DMS153 treated with DMSO at 0.1 percent for 48 hours (cell line): ENCODE measurements at regions not wholly inside any gene's neighbourhood (a gene's known extent, or its start where the extent isn't known, plus 50 kb on each side); places are given as distances from the start of the nearest gene placed in this dataset.
"Not testable (repeated sequence)": the region's sequence is repeated elsewhere in the genome, so short reads cannot be mapped to it uniquely, and the experiment has no call there.

Experiments used
- DNase-seq: peaks from one replicate; lab custom pipeline; 2025; ENCODE audit not compliant: unreplicated experiment; lab: John Stamatoyannopoulos, UW

DNA sequence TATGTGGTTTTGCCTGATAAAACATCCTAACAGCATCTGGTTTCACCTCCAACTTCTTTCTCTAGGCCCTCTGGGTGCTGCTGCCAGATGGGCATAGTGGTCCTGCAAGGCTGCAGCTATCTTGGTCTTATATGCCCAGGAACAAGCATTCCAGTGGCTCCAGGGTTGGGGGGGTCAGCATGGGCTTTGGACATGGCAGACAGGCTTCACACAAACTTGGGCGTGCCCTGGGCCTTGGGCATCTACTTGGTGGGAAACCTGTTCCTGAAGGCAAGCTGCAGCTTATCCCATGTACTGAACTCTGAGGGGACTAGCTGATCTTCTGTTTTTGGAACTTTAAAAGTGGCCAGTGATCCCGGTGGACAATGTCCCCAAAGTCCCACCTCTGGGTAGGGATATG, 54.9 kb upstream of the ZNF678 start:
- DNase-seq: no peak

DNA sequence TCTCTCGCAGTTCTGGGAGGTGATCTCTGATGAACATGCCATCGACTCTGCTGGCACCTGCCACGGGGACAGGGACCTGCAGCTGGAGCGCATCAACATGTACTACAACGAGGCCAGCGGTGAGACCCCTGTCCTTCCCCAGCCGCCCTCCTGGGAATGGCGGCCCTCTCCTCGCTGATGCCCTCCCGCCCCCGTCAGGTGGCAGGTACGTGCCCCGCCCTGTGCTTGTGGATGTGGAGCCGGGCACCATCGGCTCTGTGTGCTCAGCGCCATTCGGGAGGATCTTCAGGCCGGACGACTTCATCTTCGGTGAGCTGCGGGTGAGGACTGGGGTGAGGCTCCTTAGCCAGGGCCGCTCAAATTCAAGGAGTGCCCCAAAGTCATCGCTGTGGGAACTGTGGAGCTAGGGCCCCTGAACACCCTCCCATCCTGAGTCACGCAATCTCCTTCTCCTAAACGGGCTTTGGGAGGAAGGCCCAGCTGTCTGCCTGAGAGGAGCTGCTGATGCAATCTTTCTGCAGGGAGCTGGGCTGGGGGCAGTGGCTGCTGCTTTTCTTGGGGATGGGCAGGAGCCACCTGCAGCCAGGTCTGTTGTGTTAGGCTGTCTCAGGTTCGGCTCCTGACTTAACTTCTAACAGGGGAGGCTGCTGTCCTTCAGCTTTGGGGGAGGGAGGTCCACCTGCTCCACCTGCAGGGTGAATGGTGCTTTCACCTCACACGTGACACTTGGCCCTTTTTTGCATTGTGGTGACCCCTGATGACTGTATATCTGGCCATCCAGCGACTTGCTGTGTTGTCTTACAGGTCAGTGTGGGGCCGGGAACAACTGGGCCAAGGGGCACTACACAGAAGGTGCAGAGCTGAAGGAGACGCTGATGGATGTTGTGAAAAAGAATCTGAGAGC, 56.6 kb upstream of the ZNF678 start:
- not testable (repeated sequence) for DNase-seq

DNA sequence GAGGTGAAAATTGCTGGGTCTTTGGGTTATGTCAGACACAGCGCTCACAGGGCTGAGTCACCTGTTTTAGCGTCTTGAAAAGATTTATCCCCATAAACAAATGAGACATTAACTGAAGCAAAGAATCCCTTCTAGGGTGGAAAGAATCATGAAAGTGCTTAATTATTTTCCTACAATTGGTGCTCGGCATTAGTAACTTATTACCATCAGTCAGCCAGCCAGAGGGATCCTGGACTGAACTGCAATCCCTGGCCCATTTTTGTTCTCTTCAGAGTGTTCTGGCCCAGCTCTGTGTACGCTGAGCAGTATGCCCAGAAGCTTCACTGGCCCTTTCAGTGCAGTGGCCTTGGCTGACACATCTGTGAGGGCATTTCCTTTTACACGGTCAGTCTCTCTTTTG, 67.3 kb upstream of the ZNF678 start:
- not testable (repeated sequence) for DNase-seq

DNA sequence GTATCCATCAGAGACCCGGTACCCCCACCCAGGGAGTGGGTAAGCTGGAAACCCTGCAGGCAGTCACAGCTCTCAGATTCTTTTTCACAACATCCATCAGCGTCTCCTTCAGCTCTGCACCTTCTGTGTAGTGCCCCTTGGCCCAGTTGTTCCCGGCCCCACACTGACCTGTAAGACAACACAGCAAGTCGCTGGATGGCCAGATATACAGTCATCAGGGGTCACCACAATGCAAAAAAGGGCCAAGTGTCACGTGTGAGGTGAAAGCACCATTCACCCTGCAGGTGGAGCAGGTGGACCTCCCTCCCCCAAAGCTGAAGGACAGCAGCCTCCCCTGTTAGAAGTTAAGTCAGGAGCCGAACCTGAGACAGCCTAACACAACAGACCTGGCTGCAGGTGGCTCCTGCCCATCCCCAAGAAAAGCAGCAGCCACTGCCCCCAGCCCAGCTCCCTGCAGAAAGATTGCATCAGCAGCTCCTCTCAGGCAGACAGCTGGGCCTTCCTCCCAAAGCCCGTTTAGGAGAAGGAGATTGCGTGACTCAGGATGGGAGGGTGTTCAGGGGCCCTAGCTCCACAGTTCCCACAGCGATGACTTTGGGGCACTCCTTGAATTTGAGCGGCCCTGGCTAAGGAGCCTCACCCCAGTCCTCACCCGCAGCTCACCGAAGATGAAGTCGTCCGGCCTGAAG, 69.3 kb upstream of the ZNF678 start:
- not testable (repeated sequence) for DNase-seq

- DNase-seq: no peak
These were observed 72.9 kb upstream of the ZNF678 start for GRCh38 chr1:227490478-227490877.

GRCh38 chr1:227490001-227490400, 73.4 kb upstream of the ZNF678 start:
- no peak for DNase-seq

- DNase-seq: no peak
These were observed 73.8 kb upstream of the ZNF678 start for GRCh38 chr1:227489572-227489971.

- no peak for DNase-seq
These were observed 75.8 kb upstream of the ZNF678 start for GRCh38 chr1:227487606-227488005.

DNA sequence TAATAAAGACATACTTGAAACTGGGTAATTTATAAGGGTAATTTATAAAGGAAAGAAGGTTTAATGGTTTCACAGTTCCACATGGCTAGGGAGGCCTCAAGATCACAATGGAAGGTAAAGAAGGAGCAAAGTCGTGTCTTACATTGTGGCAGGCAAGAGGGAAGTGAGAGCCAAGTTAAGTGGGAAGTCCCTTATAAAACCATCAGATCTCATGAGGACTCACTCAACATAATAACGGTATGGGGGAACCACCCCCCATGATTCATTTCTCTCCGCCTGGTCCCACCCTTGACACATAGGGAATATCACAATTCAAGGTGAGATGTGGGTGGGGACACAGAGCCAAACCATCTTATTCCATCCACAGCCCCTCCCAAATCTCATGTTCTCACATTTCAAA, 76.8 kb upstream of the ZNF678 start:
- no peak for DNase-seq

- DNase-seq: no peak
These were observed 81.4 kb upstream of the ZNF678 start for GRCh38 chr1:227482023-227482299.

DNA sequence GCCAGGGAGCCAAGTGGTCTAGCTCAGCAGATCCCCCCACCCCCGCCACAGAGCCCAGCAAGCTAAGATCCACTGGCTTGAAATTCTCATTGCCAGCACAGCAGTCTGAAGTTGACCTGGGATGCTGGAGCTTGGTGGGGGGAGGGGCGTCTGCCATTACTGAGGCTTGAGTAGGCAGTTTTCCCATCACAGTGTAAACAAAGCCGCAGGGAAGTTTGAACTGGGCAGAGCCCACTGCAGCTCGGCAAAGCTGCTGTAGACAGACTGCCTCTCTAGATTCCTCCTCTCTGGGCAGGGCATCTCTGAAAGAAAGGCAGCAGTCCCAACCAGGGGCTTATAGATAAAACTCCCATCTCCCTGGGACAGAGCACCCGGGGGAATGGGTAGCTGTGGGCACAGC, 89.3 kb upstream of the ZNF678 start:
- not testable (repeated sequence) for DNase-seq

- peak; percentile 2 for DNase-seq
These were observed 90.6 kb upstream of the ZNF678 start for GRCh38 chr1:227472772-227473171.

DNA sequence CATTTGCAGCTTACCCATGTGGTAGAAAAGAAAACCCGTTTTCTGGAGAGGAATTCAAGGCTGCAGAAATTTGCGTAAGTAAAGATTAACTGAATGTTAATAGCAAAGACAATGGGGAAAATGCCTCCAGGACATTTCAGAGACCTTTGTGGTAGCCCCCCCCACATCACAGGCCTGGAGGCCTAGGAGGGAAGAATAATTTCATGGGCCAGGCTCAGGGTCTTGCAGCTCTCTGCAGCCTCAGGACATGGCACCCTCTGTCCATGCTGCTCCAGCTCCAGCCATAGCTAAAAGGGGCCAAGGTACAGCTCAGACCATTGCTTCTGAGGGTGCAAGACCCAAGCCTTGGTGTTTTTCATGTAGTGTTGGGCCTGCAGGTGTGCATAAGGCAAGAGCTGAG, 92.7 kb upstream of the ZNF678 start:
- no peak for DNase-seq

DNA sequence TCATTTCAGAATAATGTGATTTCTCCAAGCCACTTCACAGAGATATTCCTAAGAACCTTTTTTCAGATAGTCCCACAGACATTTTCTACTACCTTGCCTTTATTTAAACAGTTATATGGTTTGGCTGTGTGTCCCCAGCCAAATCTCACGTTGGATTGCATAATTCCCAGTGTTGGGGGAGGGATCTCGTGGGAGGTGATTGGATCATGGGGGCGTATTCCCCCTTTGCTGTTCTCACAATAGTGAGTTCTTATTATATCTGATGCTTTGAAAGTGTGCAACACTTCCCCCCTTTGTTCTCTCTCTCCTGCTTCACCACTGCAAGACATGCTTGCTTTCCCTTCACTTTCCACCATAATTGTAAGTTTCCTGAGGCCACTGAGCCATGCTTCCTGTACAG, 93.6 kb upstream of the ZNF678 start:
- DNase-seq: no peak

- no peak for DNase-seq
These were observed 97.2 kb upstream of the ZNF678 start for GRCh38 chr1:227466039-227466645.

GRCh38 chr1:227465256-227465655, 98.1 kb upstream of the ZNF678 start:
- no peak for DNase-seq

DNA sequence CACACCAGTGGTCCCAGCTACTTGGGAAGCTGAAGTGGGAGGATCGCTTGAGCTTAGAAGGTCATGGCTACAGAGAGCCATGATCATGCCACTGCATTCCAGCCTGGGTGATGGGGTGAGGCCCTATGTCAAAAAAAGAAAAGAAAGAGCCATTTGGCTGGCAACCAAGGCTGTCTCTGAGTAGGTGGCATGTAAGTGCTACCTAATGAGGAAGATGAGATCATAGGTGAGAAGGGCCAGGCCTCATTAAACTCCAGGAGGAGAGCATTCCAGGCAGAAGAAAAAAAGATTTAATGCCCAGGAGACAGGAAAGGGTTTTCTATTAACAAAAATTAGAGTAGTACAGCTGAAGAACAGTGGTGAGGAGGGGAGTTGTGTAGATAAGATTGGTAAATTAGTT, 103.4 kb upstream of the ZNF678 start:
- no peak for DNase-seq

- DNase-seq: no peak
These were observed 104.0 kb upstream of the ZNF678 start for GRCh38 chr1:227459326-227459841.

GRCh38 chr1:227454686-227455085, 108.7 kb upstream of the ZNF678 start:
- DNase-seq: no peak

- DNase-seq: no peak
These were observed 109.6 kb upstream of the ZNF678 start for GRCh38 chr1:227453631-227454355.

GRCh38 chr1:227451954-227452353, 111.4 kb upstream of the ZNF678 start:
- DNase-seq: no peak
